Left lung (tissue), 4 donors: ENCODE measurements at regions not wholly inside any gene's neighbourhood (a gene's known extent, or its start where the extent isn't known, plus 50 kb on each side); places are given as distances from the start of the nearest gene placed in this dataset.
A peak's percentile ranks its signal among the peaks of the same experiment; 100 is the strongest.

Source experiments
- ATAC-seq: fragments of 200-7000 bp; cut with Tn5 transposase; one replicate; pipeline ENCODE4 v1.9.1; 2020; ENCODE audit warnings: moderate library complexity
- DNase-seq, 4 donors: peaks; one replicate each; pipeline ENCODE4 v3.0.0-alpha.2; 2013 to 2020
- H3K27ac ChIP-seq, 2 donors: fragments of 200-600 bp; sonication (generic) in 1 of 2; one replicate each; pipeline versions ENCODE4 v1.5.0 to v1.8.0; 2020 to 2021
- H3K27me3 ChIP-seq, 2 donors: fragments of 200-600 bp; sonication (generic) in 1 of 2; one replicate each; pipeline versions ENCODE4 v1.5.0 to v1.8.0; 2020 to 2021
- H3K36me3 ChIP-seq, 2 donors: fragments of 200-600 bp; sonication (generic) in 1 of 2; one replicate each; pipeline versions ENCODE4 v1.5.0 to v1.8.0; 2020 to 2021
- H3K4me1 ChIP-seq, 2 donors: fragments of 200-600 bp; one replicate each; pipeline ENCODE4 v1.8.0; 2021
- H3K4me3 ChIP-seq, 2 donors: fragments of 200-600 bp; sonication (generic) in 1 of 2; one replicate each; pipeline versions ENCODE4 v1.5.0 to v1.8.0; 2020 to 2021; ENCODE audit warnings: mild to moderate bottlenecking in 1 of 2
- H3K9me3 ChIP-seq, 2 donors: fragments of 200-600 bp; sonication (generic) in 1 of 2; one replicate each; pipeline versions ENCODE4 v1.5.0 to v1.8.0; 2020 to 2021
- intact Hi-C, 2 donors: fragments of 100-400 bp; cut with DNase I; formaldehyde crosslinking; loops; one replicate each; pipeline versions ENCODE4 v1.11.2 to v1.14.2; 2022
- TF ChIP-seq, protein P1 (sequence below), 2 donors: fragments of 200-600 bp; sonication (generic) in 1 of 2; IDR thresholded peaks; one replicate each; pipeline versions ENCODE4 v1.5.0 to v1.8.0; 2021; ENCODE audit warnings: antibody characterized with exemption in 2 of 2
- donor health status: DM: no; HTN: yes; CAD: no.
- donor health status: DM: no; HTN: no; CAD: no.

- DNase-seq (no peak), ATAC-seq (no peak)
- H3K9me3 ChIP-seq: no peaks in the 10 kb centered on the region
- TF ChIP-seq, protein P1, sequence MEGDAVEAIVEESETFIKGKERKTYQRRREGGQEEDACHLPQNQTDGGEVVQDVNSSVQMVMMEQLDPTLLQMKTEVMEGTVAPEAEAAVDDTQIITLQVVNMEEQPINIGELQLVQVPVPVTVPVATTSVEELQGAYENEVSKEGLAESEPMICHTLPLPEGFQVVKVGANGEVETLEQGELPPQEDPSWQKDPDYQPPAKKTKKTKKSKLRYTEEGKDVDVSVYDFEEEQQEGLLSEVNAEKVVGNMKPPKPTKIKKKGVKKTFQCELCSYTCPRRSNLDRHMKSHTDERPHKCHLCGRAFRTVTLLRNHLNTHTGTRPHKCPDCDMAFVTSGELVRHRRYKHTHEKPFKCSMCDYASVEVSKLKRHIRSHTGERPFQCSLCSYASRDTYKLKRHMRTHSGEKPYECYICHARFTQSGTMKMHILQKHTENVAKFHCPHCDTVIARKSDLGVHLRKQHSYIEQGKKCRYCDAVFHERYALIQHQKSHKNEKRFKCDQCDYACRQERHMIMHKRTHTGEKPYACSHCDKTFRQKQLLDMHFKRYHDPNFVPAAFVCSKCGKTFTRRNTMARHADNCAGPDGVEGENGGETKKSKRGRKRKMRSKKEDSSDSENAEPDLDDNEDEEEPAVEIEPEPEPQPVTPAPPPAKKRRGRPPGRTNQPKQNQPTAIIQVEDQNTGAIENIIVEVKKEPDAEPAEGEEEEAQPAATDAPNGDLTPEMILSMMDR (IDR thresholded peaks at IDR 0.05): no peak
- intact Hi-C loops: no loop called here
- no peak overlapping the region for H3K27ac ChIP-seq
- no peaks in the 10 kb centered on the region for H3K36me3 ChIP-seq
- no peaks in the 10 kb centered on the region for H3K4me1 ChIP-seq
- H3K27me3 ChIP-seq: no peaks in the 10 kb centered on the region
- no peak overlapping the region for H3K4me3 ChIP-seq
Measured at GRCh38 chr5:4013106-4013898, 417.7 kb downstream of the IRX1 start.

DNA sequence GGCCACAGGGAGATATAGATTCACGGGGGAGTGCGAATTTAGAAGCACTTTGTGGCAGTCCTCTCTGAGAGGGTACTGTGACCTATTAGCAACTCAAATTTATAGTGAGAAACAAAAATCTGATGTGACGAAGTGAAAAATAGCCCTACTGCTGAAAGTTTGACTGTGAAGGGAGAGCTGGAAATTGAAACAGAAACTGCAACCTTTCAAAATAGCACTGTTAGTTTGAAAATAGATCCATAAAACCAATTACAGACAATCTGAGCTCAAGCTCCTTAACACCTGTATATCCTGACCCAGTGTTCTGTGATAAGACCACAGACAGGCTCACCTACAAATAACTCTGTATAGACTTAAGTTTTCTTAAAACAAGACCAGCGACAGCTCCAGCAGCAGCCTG is 420.1 kb downstream of the IRX1 start:
- H3K4me3 ChIP-seq: no peak overlapping the region
- H3K27ac ChIP-seq: no peak overlapping the region
- intact Hi-C loops: no loop called here
- H3K36me3 ChIP-seq: no peaks in the 10 kb centered on the region
- TF ChIP-seq, protein P1 (IDR thresholded peaks at IDR 0.05): no peak
- H3K4me1 ChIP-seq: no peaks in the 10 kb centered on the region
- H3K9me3 ChIP-seq: no peaks in the 10 kb centered on the region
- no peaks in the 10 kb centered on the region for H3K27me3 ChIP-seq
- DNase-seq: no peak
- ATAC-seq: no peak

GRCh38 chr5:4017076-4017803 is 421.6 kb downstream of the IRX1 start:
- intact Hi-C loops: no loop called here
- H3K4me1 ChIP-seq: no peaks in the 10 kb centered on the region
- H3K9me3 ChIP-seq: no peaks in the 10 kb centered on the region
- TF ChIP-seq, protein P1 (IDR thresholded peaks at IDR 0.05): no peak
- no peak for ATAC-seq
- H3K36me3 ChIP-seq: no peaks in the 10 kb centered on the region
- no peak overlapping the region for H3K4me3 ChIP-seq
- H3K27me3 ChIP-seq: no peaks in the 10 kb centered on the region
- H3K27ac ChIP-seq: no peak overlapping the region
- DNase-seq: no peak

GRCh38 chr5:4018007-4018406 is 422.4 kb downstream of the IRX1 start:
- ATAC-seq (no peak), DNase-seq (no peak)
- Histone ChIP-seq H3K9me3 (no peaks in the 10 kb centered on the region), H3K36me3 (no peaks in the 10 kb centered on the region), H3K4me1 (no peaks in the 10 kb centered on the region), H3K27ac (no peak overlapping the region), H3K4me3 (no peak overlapping the region), H3K27me3 (no peaks in the 10 kb centered on the region)
- intact Hi-C loops: no loop called here
- TF ChIP-seq, protein P1 (IDR thresholded peaks at IDR 0.05): no peak

DNA sequence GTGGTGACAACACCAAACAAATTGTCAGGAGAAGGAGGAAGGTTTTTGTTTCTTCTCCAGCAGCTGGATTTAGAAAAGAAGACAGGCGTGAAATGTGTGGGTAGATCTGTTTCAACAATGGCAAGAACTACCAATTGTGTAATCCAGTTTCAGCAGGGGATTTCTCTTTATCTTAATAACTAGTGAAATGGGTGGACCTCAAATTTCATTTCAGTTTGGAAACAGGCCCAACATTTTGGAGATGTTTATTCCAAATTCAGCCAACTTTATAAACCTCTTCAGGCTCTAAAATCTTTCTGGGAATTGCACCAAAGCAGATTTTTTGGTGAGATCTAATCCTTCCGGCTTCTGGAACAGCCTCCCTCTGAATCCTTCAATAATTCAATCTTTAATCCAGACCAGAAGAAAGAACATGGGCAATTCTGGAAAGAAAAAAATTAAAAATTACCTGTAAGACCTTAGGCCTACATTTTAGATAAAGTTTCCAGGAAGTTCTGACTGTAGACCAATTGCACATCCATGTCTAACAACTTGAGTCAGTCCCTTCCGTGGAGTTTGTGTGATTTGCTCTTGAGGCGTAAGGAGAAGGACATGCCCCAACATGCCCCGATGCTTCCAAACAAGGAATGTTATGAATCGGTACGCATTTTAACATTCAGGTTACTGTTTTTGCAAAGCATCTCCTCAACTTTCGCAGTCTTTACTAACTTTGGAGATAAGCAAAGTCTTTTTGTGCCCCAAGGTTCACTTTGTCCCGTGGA is 423.6 kb downstream of the IRX1 start:
- no peaks in the 10 kb centered on the region for H3K27me3 ChIP-seq
- H3K27ac ChIP-seq: no peak overlapping the region
- no peak for DNase-seq
- H3K9me3 ChIP-seq: no peaks in the 10 kb centered on the region
- no peaks in the 10 kb centered on the region for H3K36me3 ChIP-seq
- H3K4me1 ChIP-seq: no peaks in the 10 kb centered on the region
- H3K4me3 ChIP-seq: no peak overlapping the region
- intact Hi-C loops: no loop called here
- TF ChIP-seq, protein P1 (IDR thresholded peaks at IDR 0.05): no peak
- peak; percentile 37 for ATAC-seq
